Stimulated activated CD4-positive, alpha-beta T cell treated with anti-CD3 and anti-CD28 coated beads, Interleukin-12 subunit alpha, Interleukin-12 subunit beta, amount 100 ng/mL, for 4 hours (primary cell): ENCODE measurements at regions not wholly inside any gene's neighbourhood (a gene's known extent, or its start where the extent isn't known, plus 50 kb on each side); places are given as distances from the start of the nearest gene placed in this dataset.

Source experiments
- DNase-seq: peaks from one replicate; pipeline ENCODE4 v3.0.0-alpha.2; 2020

DNA sequence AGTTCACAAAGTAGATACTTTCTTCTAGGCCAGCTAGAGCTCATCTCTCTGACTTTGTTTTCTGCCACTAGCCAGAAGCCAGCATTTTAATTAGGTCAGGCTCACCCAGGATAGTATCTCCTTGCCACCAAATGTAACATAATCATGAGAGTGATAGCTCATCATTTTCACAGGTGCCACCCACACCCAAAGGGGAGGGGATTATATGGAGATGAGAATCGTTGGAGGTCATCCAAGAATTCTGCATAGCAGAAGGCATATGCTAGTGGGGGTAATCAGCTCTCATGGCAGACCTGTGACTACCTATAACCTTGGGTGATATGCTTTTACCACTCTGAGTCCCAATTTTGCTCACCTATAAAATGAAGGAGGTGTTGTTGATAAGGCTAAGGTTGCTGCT lies 523.0 kb downstream of the METTL15 start:
- no peak for DNase-seq

DNA sequence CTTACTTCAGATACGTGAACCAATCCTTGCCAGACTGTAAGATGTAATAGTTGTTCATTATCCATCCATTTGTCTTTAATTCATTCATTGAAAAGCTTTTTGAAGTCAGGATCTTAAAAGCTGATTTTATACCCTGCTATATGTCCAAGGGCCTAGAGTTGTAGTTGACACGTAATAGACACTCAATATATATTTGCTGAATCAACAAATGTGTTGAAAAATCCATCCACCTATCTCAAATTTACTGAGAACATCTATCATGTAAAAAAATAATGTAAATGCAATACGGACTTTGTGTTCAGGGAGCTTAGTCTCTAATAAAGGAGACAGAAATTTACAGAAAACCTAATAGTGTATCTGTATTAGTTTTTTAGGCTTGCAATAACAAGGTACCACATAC lies 521.0 kb downstream of the METTL15 start:
- no peak for DNase-seq

DNA sequence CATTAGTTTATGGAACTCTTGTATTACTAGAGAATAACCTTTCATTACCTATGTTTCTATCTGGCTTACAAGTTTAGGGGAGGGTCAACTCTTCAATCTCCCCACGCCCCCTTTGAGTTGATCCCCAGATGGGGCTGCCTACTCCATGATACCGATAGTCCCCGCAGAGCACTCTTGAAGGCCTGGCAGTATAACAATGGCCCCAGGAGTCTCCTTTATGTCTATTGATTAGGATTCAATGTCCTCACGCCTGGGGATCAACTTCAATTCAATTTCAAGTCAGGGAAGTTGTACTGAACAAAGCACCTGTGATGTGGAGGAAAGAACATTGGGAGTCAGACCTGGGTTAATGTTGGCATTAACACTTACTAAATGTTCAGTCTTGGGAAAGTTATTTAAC lies 520.2 kb downstream of the METTL15 start:
- DNase-seq, result no peak

DNA sequence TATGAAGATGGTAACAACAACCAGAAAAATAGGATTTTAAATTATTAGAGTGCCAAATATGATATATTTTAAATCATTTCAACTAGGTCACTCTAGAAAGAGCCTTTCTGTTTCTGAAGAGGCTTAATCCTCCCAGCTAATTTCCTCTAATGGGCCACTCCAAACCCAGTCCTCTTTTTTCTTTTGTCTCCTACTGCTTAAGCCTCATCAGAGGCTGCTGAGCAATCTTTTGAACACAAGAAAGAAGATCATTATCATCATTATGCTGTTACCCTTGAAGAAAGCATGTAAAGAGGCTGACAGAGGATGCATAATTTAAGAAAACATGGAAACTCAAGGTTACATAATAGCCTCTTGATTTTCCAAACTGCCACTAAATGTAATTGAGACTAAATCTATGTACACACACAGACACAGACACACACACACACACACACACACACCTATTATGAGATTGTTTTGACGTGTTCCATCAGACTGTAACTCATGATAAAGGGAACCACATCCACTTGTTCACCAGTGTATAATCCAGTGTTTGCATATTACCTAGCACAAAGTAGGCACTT lies 519.6 kb downstream of the METTL15 start:
- DNase-seq, result no peak

DNA sequence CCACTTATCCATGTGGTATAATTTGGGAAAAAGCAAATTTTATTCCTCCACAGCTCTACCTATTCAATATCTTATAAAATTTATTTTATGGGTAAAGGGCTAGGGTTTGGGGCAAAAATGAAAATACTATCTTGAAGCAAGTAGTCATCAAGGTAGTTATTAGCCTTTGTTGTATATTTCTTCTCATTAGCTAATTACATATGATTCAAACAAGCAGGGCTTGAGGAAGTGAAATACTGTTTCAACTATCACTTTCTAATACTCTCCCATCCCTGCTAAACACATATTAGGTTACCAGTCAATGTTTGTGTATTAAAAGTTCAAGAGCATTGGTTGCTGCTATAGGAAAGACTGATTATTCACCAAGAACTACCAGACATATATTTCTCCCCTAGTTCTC lies 517.3 kb downstream of the METTL15 start:
- DNase-seq, result no peak

DNA sequence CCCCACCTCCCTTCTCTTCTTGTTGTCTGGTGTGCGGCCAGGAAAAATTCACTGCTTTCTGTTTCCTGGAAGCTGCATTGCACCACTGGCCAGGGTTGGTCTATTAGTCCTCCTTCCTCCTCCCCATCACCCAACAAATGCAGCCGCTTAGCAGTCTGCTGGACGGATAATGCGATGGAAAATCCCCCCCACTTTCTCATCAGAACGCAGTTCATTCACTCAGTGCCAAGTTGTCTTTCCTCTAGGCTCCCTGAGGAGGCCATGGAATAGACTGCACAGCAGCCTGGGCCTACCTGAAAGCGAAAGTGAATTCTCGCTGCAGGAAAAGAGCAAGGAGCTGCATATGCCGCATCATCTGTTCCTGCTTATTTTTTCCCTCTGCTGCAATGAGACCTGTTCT lies 513.6 kb downstream of the METTL15 start:
- DNase-seq, result no peak

DNA sequence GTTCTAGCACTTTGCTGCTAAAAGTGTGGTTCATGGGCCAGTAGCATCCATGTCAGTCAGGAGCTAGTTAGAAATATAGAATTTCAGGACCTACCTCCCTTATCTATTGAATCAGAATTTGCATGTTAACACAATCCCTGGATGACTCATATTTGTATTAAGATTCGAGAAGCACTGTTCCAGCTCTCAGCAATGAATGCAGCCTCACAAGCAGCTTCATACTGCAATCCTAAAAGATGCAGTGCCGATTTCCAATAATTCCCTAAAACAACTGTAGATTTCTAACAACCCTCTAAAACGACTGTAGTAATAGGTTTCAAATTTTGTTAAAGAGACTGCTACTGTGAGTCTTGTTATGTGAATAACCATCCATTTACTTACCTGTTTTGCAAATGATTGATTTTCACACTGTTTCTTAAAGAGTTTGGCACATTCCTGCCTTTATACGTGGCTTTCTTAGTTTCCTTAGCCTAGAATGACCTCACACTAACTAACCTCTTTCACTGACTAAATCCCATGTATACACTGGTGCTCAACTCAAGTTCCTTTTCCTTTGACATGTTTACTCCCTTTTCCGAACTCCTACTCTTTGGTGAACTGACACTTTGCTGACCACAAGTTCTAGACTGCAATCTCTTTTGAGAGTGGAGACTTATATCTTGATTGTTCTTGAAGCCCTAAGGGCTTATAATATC lies 511.8 kb downstream of the METTL15 start:
- no peak for DNase-seq

DNA sequence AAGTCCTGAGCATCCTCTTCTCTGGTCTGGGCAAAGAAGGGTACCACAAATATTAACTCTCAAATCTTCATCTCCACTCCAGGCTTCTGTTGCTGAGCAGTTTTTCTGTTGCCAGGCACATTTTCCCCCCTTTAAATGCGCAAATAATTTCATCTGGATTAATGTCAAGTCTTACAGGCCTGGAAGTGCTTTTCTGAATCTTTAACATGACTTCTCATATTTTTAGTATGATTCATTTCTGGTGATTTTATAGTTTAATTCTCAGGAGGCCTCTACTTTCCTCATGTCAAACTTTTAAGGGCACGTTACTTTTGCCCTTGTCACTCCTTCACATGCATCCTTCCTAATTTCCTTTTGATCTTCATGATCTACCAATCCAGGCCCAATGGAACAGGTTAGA lies 510.2 kb downstream of the METTL15 start:
- DNase-seq, result no peak

DNA sequence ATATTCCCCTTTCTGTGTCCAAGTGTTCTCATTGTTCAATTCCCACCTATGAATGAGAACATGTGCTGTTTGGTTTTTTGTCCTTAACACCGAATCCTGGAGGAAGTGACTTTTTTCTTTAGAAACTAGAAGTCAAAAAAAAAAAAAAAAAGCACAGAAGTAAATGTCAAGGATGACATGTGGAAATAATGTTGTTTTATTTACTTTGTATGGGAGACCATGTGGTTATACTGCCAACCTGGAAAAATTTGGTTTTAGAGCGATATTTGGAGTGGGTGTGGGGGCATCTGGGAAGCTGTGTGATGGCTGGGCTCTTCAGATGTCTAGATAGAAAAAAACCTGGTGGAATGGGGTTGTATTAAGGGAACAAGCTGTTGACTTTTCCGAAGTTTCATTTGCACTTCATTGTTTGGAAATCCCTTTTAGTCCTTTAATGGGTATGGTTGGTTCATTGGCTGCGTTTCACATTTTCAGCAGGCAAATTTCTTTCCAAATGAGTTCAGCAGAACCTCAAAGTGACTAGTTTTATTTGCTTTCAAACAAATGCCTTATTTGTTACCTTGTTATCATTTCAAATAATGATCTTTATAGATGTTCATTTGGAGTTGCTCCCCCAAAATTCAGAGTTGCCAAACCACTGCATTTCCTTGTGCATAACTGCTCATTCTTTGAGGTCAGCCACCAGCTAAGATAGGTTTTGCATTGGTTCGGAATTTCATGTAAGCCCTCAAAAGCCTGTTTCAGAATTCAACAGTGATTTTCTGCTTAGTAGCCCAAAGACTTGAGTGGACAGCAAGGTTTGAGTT lies 508.2 kb downstream of the METTL15 start:
- no peak for DNase-seq

DNA sequence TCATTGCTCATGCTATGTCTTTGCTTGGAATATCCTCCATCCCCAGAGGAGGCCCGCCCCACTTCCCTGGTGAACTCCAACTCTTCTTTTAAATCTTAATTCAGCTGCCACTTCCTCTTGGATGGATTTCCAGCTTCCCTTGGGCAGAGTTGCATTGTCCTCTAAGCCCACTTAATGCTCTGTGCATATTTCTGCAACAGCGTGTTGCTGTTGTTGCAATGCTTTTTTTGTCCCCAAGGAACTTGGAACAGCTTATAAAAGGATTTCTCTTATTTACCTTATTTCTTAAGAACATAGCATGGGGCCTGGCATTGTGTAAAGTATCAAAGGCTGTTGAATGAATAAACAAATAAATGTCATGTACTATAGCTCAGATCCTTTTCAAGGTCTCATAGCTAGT lies 507.4 kb downstream of the METTL15 start:
- DNase-seq, result no peak

DNA sequence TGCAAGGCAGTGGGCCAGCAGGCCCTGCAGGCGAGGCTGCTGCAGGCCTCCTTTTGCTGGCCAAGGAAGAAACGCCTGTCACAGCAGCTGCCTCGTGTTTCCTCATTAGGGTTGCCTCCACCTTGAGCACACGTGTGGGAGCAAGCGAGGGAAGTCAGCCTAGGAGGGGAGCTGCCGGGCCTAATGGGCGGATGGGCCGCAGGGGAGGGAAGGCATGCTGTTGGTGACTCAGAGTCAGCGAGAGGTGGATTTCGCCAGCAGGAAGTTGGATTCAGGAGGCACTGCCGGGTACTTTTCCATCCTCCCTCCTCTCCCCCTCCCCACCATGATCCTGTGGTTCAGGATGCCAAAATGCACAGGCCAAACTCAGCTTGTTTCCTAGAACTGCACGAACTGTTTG lies 498.7 kb downstream of the METTL15 start:
- DNase-seq, result no peak

DNA sequence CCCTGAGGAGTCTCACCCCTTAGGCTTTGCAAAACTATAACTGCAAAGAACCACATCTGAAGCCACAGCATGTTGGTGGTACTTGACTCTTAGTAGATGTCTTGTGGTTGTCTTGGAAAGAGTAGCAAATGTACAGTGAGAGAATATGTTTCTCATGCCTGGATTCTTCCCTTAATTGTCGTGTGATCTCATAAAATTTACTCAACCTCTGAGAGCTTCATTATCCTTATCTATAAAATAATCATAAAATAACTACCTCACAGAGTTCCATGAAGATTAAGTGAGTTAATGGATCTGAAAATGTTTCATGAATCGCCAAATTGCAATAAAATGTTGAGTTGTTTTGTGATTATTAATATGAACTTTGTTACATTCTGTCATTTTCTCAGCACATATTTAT lies 491.5 kb downstream of the METTL15 start:
- DNase-seq, result no peak

DNA sequence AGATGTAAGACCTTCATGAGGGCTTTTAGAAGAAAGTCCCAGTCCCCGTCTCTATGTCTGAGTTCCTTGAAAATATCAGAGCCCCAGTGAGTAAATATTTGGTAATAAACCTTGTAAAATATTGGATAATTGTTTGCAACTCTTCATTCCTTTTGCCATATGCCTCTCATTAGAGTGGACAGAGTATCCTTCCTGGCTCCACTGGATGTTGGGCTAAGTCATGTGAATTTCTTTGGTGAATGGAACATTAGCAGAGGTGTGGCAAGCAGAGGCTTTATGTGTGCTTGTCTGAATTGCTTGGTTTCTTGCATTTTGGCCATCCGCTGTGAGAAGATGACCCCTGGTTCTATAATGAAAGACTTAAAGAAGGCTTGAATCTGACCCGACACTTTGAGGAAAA lies 490.3 kb downstream of the METTL15 start:
- DNase-seq, result no peak

DNA sequence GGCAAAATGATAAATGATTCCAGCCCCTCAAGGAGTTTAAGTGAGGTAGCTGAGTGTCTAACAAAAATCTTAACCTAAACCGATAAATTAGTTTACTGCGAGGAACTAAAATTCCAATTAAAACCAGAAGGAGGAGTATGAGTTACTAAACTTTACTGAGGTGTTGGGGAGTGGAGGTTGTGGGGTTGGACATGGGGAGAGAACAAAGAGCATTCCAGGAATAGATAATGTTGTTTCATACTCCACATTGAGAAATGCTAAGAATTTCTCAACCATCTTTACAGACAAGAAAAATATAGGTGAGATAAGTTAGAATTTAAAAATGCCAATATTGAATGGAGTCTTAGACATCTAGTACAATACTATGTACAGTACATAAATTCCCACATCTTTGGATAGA lies 488.6 kb downstream of the METTL15 start:
- DNase-seq, result no peak

DNA sequence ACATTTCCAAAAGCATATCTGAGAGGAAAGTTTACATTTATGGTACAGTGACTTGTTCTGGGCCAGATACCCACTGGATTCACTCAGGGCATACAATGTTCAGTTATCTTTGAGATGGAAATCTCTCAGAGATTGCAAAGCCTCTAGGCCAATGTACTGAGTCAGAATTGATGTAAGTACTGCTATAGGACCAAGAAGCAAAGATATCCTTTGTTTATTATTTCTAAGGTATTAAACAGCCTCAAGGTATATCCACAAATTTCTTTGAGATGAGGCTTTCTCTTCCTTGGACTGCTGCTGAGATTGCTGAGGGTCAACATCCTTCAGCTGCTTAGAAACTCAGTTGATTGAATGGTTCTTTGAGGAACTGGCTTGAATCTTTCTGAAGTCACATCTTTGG lies 484.0 kb downstream of the METTL15 start:
- no peak for DNase-seq

DNA sequence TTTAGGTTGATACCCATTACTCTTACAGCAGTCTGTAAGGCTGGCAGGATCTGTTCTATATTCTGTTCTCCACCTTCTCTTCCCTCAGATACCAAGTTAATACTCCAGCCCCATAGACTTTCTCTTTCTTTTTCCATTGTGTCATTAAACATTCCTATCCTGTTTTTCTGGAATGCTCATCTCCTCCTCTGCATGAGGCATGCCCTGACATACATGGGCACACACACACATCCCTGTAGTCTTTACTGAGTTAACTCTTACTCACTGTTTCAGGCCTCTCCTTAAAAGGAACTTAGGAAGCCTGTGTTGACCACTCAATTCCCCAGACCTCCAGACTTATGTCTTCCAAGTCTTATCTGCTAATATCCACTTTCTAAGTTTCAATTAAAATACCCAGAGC lies 476.8 kb downstream of the METTL15 start:
- no peak for DNase-seq

DNA sequence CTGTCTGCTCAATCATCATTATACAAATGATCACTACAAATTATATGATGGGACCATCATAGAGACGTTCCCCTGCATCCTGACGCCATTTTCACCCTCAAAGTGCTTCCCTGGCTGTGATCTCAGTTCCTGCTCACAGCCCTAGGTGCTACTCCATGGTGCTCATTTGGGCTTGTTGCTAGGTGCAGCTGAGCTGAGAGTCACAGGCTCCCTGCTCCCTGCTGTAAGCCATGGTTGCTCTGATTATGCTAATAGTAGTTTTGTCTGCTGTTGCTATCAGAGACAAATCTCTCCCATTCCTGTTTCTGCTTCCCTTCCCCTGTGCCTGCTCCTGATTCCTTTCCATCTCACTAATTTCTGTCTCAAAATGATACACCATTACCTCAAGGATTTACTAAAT lies 474.3 kb downstream of the METTL15 start:
- no peak for DNase-seq

DNA sequence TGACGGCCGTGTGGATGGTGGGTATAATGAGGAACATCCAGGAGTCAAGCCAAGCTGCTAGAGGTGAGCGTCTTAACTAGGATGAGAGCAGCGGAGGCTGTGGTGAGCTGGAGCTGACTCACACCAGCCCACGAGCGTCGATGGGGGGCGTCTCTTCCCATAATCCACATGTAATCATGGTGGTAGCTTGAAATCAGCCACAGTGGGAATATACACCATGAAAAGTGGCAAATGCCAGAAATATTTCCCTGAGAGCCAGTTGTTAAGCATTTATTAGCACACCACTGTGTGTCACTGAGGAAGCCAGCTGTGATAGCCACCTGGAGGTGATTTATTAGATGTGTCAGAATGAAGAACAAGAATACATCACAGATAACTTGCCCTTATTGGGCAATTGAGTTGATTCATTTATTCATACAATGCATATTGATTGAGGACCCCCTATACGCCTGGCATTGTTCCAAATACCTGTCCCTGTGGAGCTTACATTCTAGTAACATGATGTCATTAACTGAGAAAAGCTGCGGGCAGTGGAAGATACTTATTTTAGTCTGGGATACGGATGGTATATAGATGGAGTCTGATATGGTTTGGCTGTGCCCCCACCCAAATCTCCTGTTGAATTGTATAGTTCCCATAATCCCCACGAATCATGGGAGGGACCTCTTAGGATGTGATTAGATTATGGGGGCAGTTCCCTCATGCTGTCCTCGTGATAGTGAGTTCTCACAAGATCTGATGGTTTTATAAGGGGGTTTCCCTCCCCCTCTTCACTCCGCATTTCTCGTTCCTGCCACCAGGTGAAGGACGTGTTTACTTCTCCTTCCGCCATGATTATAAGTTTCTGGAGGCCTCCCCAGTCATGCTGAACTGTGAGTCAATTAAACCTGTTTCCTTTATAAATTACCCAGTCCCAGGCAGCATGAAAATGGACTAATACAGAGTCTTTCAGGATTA lies 473.4 kb downstream of the METTL15 start:
- DNase-seq, result no peak

DNA sequence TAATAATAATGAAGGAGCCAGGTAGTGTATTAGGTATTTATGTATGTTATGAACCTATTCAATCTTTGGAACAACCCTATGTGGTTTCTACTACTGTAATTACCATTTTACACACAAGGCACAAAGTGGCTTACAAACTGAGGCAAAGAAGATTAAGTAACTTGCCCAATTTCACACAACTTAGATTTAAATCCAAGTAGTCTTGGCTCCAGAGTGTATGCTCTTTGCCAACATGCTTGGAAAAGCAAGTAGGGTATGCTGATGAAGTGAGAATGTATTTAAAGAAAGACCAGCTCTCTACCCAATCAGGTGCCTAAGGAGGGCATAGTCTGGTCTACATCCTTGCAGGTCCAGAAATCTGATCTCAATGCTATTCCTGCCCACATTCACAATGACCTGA lies 463.2 kb downstream of the METTL15 start:
- no peak for DNase-seq

DNA sequence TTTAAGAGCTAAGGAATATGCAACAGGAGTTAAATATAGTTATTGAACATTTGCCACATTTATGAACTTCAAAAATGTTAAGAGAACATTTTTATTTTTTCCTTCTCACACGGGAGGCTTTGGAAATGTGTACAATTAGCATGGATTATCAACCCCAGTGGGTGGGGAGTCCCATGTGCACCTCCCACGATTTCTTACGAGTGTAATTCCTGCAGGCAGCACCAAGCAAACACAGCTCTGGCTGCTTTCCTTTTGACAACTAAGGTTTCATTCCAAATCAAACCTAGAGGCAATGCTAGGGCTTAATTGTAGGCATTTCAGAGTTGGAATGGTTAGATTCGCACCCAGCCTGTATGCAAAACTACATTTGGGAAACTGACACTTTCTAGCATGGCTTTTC lies 460.9 kb downstream of the METTL15 start:
- no peak for DNase-seq

DNA sequence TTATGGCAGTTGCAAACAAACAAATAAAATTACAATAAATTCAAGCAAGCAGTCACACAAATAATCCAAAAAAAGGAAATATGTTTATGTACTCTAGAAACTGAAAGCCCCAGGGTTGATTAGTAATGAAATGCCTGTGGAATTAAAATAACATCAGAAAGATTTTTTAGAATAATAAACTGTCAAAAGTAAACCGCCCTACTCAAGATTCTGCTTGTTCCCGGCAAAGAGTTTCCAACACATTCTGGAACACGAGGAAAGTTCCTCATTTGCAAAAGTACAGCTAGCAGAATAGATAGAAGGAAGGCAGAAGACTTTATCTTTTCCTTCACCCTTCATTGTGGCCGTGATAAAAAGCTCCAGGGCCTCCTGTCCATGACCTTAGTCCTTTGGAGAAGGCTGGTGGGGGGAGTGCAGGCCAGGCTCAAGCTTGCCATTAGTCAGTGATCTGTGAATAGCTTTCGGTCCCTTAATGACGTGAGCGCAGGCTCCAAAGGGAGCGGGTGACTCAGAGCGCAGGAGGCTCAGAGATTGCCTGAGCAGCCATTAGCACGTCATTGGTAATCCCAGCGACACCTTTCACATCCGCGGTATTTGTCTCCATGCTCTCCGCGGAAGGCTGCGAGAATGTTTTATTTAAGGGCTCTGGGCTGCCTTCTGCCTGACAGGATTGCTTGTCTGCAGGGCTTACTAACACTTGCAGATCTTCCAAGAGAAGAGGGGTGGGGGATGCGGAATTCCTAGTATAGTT lies 458.3 kb downstream of the METTL15 start:
- DNase-seq, result no peak

DNA sequence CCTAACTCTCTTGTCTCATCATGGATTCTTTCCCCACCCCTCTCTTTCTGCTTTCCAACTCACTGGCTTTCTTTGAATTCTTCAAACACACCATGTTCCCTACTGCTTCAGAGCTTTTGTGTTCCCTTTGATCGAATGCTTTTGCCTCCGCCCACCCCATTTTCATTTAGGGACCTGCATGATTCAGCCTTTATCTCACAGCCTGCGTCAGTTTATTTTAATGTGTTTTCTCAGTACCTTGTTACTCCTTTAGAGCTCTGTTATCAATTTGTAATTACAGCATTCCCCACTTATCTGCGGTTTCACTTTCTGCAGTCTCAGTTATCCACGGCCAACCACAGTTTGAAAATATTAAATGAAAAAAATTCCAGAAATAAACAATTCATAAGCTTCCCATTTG lies 451.3 kb downstream of the METTL15 start:
- DNase-seq, result no peak
